ENCODE measurements at regions not wholly inside any gene's neighbourhood (a gene's known extent, or its start where the extent isn't known, plus 50 kb on each side); places are given as distances from the start of the nearest gene placed in this dataset.

DNA sequence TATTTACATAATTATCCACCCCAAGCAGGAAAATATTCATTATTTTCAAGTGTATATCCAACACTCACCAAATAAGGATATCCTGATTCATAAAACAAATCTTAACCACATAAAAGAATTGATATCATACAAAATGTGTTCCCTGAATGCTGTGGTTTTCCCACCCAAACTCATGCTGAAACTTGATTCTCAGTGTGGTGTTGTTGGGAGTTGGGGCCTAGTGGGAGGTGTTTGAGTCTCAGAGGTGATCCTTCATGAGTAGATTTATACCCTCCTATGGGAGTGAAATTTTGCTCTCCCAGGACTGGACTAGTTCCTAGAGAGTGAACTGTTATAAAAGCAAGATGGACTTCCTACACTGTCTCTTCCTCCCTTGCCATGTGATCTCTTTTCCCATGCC lies 1028.3 kb downstream of the SORCS1 start:
- H3K4me1 Mint-ChIP-seq, result no peaks in the 10 kb centered on the region
- H3K27me3 Mint-ChIP-seq, result no peaks in the 10 kb centered on the region
- H3K79me2 ChIP-seq (ENCODE audit: control insufficient read depth, insufficient read depth, low read length), result no peaks in the 10 kb centered on the region
- no peak overlapping the region for H3K4me3 ChIP-seq (ENCODE audit: control extremely low read depth in 1 of 5, extremely low read depth in 1 of 5, insufficient read depth in 1 of 5, low read depth in 2 of 5, low read length in 4 of 5)
- ChIA-PET CTCF (no interaction called here), POLR2A (no interaction called here)
- H4K20me1 ChIP-seq (ENCODE audit: control insufficient read depth, insufficient read depth, low read length, poor library complexity, severe bottlenecking), result no peaks in the 10 kb centered on the region
- ATAC-seq (ENCODE audit: low read depth), result no peak
- intact Hi-C loops (cut with micrococcal nuclease), result no loop called here
- H3K9me3 Mint-ChIP-seq (ENCODE audit: insufficient read depth), result peaks cover 2% of the 10 kb centered on the region
- no peaks in the 10 kb centered on the region for H3K27me3 ChIP-seq (replicated peaks in 1 of 4; ENCODE audit: control extremely low read depth in 1 of 4, control insufficient read depth in 3 of 4, insufficient read depth in 4 of 4, low read length in 3 of 4)
- H2AFZ ChIP-seq (ENCODE audit: insufficient read depth, low read depth, low read length, poor library complexity, severe bottlenecking), result no peak overlapping the region
- H3K9ac ChIP-seq (ENCODE audit: low read length), result no peak overlapping the region
- DNase-seq, result no peak
- H3K27ac Mint-ChIP-seq, result no peak overlapping the region
- no peak overlapping the region for H3K4me3 Mint-ChIP-seq
- no peaks in the 10 kb centered on the region for H3K4me1 ChIP-seq (ENCODE audit: control insufficient read depth in 2 of 2, insufficient read depth in 2 of 2, low read length in 2 of 2)
- H3K36me3 ChIP-seq (replicated peaks in 1 of 2; ENCODE audit: control extremely low read depth in 1 of 2, control insufficient read depth in 1 of 2, extremely low read depth in 1 of 2, insufficient read depth in 2 of 2, low read length in 1 of 2), result no peaks in the 10 kb centered on the region
- no peak overlapping the region for H3K27ac ChIP-seq (ENCODE audit: low read length in 2 of 2)
- no peak overlapping the region for H3K4me2 ChIP-seq (replicated peaks; ENCODE audit: low read depth, low read length, poor library complexity, severe bottlenecking)
- H3K9me3 ChIP-seq (ENCODE audit: control extremely low read depth in 1 of 3, control insufficient read depth in 2 of 3, insufficient read depth in 1 of 3, low read length in 2 of 3), result no peaks in the 10 kb centered on the region
- TF ChIP-seq, protein P1, sequence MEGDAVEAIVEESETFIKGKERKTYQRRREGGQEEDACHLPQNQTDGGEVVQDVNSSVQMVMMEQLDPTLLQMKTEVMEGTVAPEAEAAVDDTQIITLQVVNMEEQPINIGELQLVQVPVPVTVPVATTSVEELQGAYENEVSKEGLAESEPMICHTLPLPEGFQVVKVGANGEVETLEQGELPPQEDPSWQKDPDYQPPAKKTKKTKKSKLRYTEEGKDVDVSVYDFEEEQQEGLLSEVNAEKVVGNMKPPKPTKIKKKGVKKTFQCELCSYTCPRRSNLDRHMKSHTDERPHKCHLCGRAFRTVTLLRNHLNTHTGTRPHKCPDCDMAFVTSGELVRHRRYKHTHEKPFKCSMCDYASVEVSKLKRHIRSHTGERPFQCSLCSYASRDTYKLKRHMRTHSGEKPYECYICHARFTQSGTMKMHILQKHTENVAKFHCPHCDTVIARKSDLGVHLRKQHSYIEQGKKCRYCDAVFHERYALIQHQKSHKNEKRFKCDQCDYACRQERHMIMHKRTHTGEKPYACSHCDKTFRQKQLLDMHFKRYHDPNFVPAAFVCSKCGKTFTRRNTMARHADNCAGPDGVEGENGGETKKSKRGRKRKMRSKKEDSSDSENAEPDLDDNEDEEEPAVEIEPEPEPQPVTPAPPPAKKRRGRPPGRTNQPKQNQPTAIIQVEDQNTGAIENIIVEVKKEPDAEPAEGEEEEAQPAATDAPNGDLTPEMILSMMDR (IDR thresholded peaks at IDR 0.05), result no peak
- TF ChIP-seq EZH2 (IDR thresholded peaks at IDR 0.05; ENCODE audit: borderline replicate concordance, insufficient read depth, low read depth, low read length, poor library complexity, severe bottlenecking), result no peak

DNA sequence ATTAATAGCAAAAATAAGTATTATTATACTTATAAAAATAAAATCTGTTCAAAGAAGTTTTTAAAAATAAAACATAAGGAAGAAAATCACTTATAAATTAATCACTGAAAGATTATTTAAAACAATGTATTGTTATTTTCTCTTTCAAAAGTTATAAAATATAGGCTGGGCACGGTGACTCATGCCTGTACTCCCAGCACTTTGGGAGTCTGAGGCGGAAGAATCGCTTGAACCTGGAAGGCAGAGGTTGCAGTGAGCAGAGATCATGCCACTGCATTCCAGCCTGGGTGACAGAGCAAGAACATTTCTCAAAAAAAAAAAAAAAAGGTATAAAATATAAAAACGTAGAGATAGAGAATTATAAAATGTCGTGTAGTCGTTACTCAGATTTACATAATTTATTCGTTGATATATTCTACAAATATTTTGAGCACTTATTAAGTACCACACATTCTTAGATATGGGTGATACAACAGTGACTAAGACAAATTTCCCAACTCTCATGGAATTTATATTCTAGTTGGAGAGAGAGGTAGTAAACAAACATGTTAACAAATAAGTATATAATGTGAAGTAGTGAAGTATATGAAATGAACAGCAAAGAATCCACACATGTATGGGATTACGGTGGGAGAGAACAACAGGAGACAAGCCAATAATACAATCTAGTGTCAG lies 1030.0 kb downstream of the SORCS1 start:
- H3K4me1 Mint-ChIP-seq, result no peaks in the 10 kb centered on the region
- no peak overlapping the region for H3K4me2 ChIP-seq (replicated peaks; ENCODE audit: low read depth, low read length, poor library complexity, severe bottlenecking)
- 89% methylated on average over 3 of the region's 8 CpGs for WGBS (ENCODE audit: insufficient coverage)
- no peaks in the 10 kb centered on the region for H3K36me3 ChIP-seq (replicated peaks in 1 of 2; ENCODE audit: control extremely low read depth in 1 of 2, control insufficient read depth in 1 of 2, extremely low read depth in 1 of 2, insufficient read depth in 2 of 2, low read length in 1 of 2)
- no peak overlapping the region for H2AFZ ChIP-seq (ENCODE audit: insufficient read depth, low read depth, low read length, poor library complexity, severe bottlenecking)
- no peak overlapping the region for H3K9ac ChIP-seq (ENCODE audit: low read length)
- DNase-seq (no peak), ATAC-seq (ENCODE audit: low read depth) (no peak)
- no peak for TF ChIP-seq EZH2 (IDR thresholded peaks at IDR 0.05; ENCODE audit: borderline replicate concordance, insufficient read depth, low read depth, low read length, poor library complexity, severe bottlenecking)
- TF ChIP-seq, protein P1 (IDR thresholded peaks at IDR 0.05), result no peak
- no peaks in the 10 kb centered on the region for H3K27me3 Mint-ChIP-seq
- CTCF ChIA-PET, result no interaction called here
- no peaks in the 10 kb centered on the region for H3K4me1 ChIP-seq (ENCODE audit: control insufficient read depth in 2 of 2, insufficient read depth in 2 of 2, low read length in 2 of 2)
- H3K9me3 Mint-ChIP-seq (ENCODE audit: insufficient read depth), result peaks cover 2% of the 10 kb centered on the region
- H4K20me1 ChIP-seq (ENCODE audit: control insufficient read depth, insufficient read depth, low read length, poor library complexity, severe bottlenecking), result no peaks in the 10 kb centered on the region
- H3K4me3 ChIP-seq (ENCODE audit: control extremely low read depth in 1 of 5, extremely low read depth in 1 of 5, insufficient read depth in 1 of 5, low read depth in 2 of 5, low read length in 4 of 5), result no peak overlapping the region
- no peaks in the 10 kb centered on the region for H3K9me3 ChIP-seq (ENCODE audit: control extremely low read depth in 1 of 3, control insufficient read depth in 2 of 3, insufficient read depth in 1 of 3, low read length in 2 of 3)
- no peak overlapping the region for H3K4me3 Mint-ChIP-seq
- H3K27ac Mint-ChIP-seq, result no peak overlapping the region
- no peak overlapping the region for H3K27ac ChIP-seq (ENCODE audit: low read length in 2 of 2)
- no peaks in the 10 kb centered on the region for H3K27me3 ChIP-seq (replicated peaks in 1 of 4; ENCODE audit: control extremely low read depth in 1 of 4, control insufficient read depth in 3 of 4, insufficient read depth in 4 of 4, low read length in 3 of 4)
- H3K79me2 ChIP-seq (ENCODE audit: control insufficient read depth, insufficient read depth, low read length), result no peaks in the 10 kb centered on the region
- POLR2A ChIA-PET, result no interaction called here
- intact Hi-C loops (cut with micrococcal nuclease), result no loop called here

Data from B cell (primary cell).